GM19035 (cell line): ENCODE measurements at regions not wholly inside any gene's neighbourhood (a gene's known extent, or its start where the extent isn't known, plus 50 kb on each side); places are given as distances from the start of the nearest gene placed in this dataset.

Source experiments
- ATAC-seq: cut with Tn5 transposase; IDR thresholded peaks from one replicate; pipeline ENCODE4 v1.9.1; 2021; ENCODE audit not compliant: unreplicated experiment

- no peak for ATAC-seq
Observed at GRCh38 chr22:48327721-48328120, 1500.0 kb downstream of the BRD1 start.

- no peak for ATAC-seq
Observed at GRCh38 chr22:48323746-48324145, 1503.9 kb downstream of the BRD1 start.

- no peak for ATAC-seq
Observed at GRCh38 chr22:48322907-48323306, 1504.8 kb downstream of the BRD1 start.

- no peak for ATAC-seq
Observed at GRCh38 chr22:48321986-48322545, 1505.6 kb downstream of the BRD1 start.

- no peak for ATAC-seq
Observed at GRCh38 chr22:48320683-48321451, 1506.8 kb downstream of the BRD1 start.

- no peak for ATAC-seq
Observed at GRCh38 chr22:48320048-48320682, 1507.5 kb downstream of the BRD1 start.

- ATAC-seq = no peak
Observed at GRCh38 chr22:48319321-48320047, 1508.2 kb downstream of the BRD1 start.

- ATAC-seq = no peak
Observed at GRCh38 chr22:48318575-48319320, 1508.9 kb downstream of the BRD1 start.

GRCh38 chr22:48318173-48318572 lies 1509.5 kb downstream of the BRD1 start:
- ATAC-seq = no peak

GRCh38 chr22:48316257-48317250 lies 1511.1 kb downstream of the BRD1 start:
- no peak for ATAC-seq

GRCh38 chr22:48315439-48316256 lies 1512.0 kb downstream of the BRD1 start:
- ATAC-seq = no peak

- ATAC-seq = no peak
Observed at GRCh38 chr22:48314073-48314472, 1513.6 kb downstream of the BRD1 start.

GRCh38 chr22:48313175-48313830 lies 1514.4 kb downstream of the BRD1 start:
- ATAC-seq = no peak

- no peak for ATAC-seq
Observed at GRCh38 chr22:48310740-48311139, 1516.9 kb downstream of the BRD1 start.

GRCh38 chr22:48310289-48310688 lies 1517.4 kb downstream of the BRD1 start:
- ATAC-seq = no peak

- no peak for ATAC-seq
Observed at GRCh38 chr22:48309836-48310235, 1517.8 kb downstream of the BRD1 start.

- ATAC-seq = no peak
Observed at GRCh38 chr22:48309115-48309705, 1518.5 kb downstream of the BRD1 start.

- no peak for ATAC-seq
Observed at GRCh38 chr22:48307931-48308330, 1519.7 kb downstream of the BRD1 start.
